ENCODE measurements at regions not wholly inside any gene's neighbourhood (a gene's known extent, or its start where the extent isn't known, plus 50 kb on each side); places are given as distances from the start of the nearest gene placed in this dataset.

DNA sequence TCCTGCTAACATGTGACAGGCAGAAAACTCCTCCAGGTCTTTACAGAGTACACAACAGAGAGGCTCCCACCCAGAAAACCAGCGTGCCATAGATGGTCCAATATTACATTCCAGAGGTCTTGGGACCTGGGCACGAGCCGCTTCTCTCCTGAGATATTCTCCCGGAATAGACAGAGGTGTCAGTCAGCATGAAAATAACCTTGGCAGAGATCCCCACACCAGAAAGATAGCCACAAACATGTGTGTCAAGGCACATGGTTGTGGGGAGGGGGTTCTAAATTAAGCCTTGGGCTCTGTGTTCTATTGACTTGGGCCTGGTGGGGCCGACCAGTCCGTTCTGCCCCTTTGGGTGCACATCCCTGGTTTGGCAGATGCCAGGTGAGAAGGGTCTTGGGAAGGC lies 78.4 kb downstream of the BOD1 start:
- Histone ChIP-seq H3K36me3 (ENCODE audit: insufficient read depth, low read length) (no peaks in the 10 kb centered on the region), H3K4me2 (ENCODE audit: low read length) (no peak overlapping the region), H3K4me3 (ENCODE audit: low read length) (no peak overlapping the region), H3K4me1 (ENCODE audit: control insufficient read depth, insufficient read depth, low read length) (peaks cover 28% of the 10 kb centered on the region), H3K9ac (ENCODE audit: low read depth, low read length) (no peak overlapping the region), H3K9me3 (replicated peaks; ENCODE audit: low read length) (no peaks in the 10 kb centered on the region), H3K27me3 (ENCODE audit: control insufficient read depth, insufficient read depth, low read length) (no peaks in the 10 kb centered on the region)

GRCh38 chr5:173537228-173537627 lies 79.2 kb downstream of the BOD1 start:
- H3K9me3 ChIP-seq (replicated peaks; ENCODE audit: low read length) = no peaks in the 10 kb centered on the region
- no peak overlapping the region for H3K4me3 ChIP-seq (ENCODE audit: low read length)

GRCh38 chr5:173535976-173536639 lies 80.3 kb downstream of the BOD1 start:
- H3K36me3 ChIP-seq (ENCODE audit: insufficient read depth, low read length) = no peaks in the 10 kb centered on the region
- peaks cover 28% of the 10 kb centered on the region for H3K4me1 ChIP-seq (ENCODE audit: control insufficient read depth, insufficient read depth, low read length)
- H3K4me2 ChIP-seq (ENCODE audit: low read length) = no peak overlapping the region
- no peaks in the 10 kb centered on the region for H3K9me3 ChIP-seq (replicated peaks; ENCODE audit: low read length)
- no peak overlapping the region for H3K9ac ChIP-seq (ENCODE audit: low read depth, low read length)
- H3K27me3 ChIP-seq (ENCODE audit: control insufficient read depth, insufficient read depth, low read length) = no peaks in the 10 kb centered on the region
- no peak overlapping the region for H3K4me3 ChIP-seq (ENCODE audit: low read length)

More at GRCh38 chr5:173537228-173537627, 79.2 kb downstream of the BOD1 start:
- H3K27me3 ChIP-seq (ENCODE audit: control insufficient read depth, insufficient read depth, low read length) = no peaks in the 10 kb centered on the region
- H3K4me2 ChIP-seq (ENCODE audit: low read length) = no peak overlapping the region
- peaks cover 28% of the 10 kb centered on the region for H3K4me1 ChIP-seq (ENCODE audit: control insufficient read depth, insufficient read depth, low read length)
- H3K36me3 ChIP-seq (ENCODE audit: insufficient read depth, low read length) = no peaks in the 10 kb centered on the region
- no peak overlapping the region for H3K9ac ChIP-seq (ENCODE audit: low read depth, low read length)

DNA sequence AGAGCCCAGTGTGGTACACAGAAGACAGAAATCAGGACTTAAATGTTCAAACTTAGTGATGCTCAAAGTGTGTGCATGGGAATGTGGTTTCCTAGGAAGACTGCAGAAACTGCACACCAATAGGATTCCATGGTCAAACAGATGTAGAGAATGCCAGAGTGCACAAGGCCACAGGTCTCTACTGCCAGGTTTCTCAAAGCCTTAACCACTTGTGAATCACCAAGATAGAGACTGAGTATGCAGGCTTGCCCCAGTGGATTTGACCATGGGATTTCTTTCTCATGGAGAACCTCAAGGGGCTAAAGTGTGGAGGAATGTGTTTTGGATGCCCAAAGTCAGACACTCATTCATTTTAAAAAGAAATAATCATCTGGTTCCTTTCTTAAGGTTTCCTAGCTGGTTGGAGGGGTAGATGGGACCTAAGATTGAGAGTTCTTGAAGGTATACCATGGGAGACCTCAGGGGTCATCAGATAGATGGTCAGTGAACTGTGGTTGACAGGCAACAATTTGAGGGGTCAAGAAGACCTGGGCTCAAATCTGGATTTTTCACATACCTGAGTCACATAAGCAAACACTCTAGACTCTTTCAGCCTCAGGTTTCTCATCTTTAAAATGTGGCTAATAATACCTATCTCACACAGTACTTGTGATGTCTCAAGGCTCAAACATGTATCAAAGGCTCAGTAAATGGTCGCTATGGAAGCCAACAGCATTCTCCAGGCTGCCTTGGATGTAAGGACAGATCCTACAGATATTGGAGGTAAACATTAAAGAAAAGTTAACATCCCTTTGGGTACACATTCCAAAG lies 81.1 kb downstream of the BOD1 start:
- Histone ChIP-seq H3K9ac (ENCODE audit: low read depth, low read length) (no peak overlapping the region), H3K4me1 (ENCODE audit: control insufficient read depth, insufficient read depth, low read length) (peaks cover 28% of the 10 kb centered on the region), H3K4me2 (ENCODE audit: low read length) (no peak overlapping the region)

GRCh38 chr5:173534664-173535063 lies 81.8 kb downstream of the BOD1 start:
- H3K4me2 ChIP-seq (ENCODE audit: low read length) = no peak overlapping the region
- no peak overlapping the region for H3K9ac ChIP-seq (ENCODE audit: low read depth, low read length)
- peaks cover 28% of the 10 kb centered on the region for H3K4me1 ChIP-seq (ENCODE audit: control insufficient read depth, insufficient read depth, low read length)
- H3K36me3 ChIP-seq (ENCODE audit: insufficient read depth, low read length) = no peaks in the 10 kb centered on the region
- no peaks in the 10 kb centered on the region for H3K27me3 ChIP-seq (ENCODE audit: control insufficient read depth, insufficient read depth, low read length)
- no peaks in the 10 kb centered on the region for H3K9me3 ChIP-seq (replicated peaks; ENCODE audit: low read length)
- H3K4me3 ChIP-seq (ENCODE audit: low read length) = no peak overlapping the region

More for the DNA sequence above, 81.1 kb downstream of the BOD1 start:
- Histone ChIP-seq H3K9me3 (replicated peaks; ENCODE audit: low read length) (no peaks in the 10 kb centered on the region), H3K27me3 (ENCODE audit: control insufficient read depth, insufficient read depth, low read length) (no peaks in the 10 kb centered on the region), H3K36me3 (ENCODE audit: insufficient read depth, low read length) (no peaks in the 10 kb centered on the region), H3K4me3 (ENCODE audit: low read length) (no peak overlapping the region)

- Histone ChIP-seq H3K4me2 (ENCODE audit: low read length) (no peak overlapping the region), H3K27me3 (ENCODE audit: control insufficient read depth, insufficient read depth, low read length) (no peaks in the 10 kb centered on the region), H3K36me3 (ENCODE audit: insufficient read depth, low read length) (no peaks in the 10 kb centered on the region), H3K9ac (ENCODE audit: low read depth, low read length) (no peak overlapping the region), H3K4me3 (ENCODE audit: low read length) (no peak overlapping the region), H3K9me3 (replicated peaks; ENCODE audit: low read length) (no peaks in the 10 kb centered on the region), H3K4me1 (ENCODE audit: control insufficient read depth, insufficient read depth, low read length) (peaks cover 28% of the 10 kb centered on the region)
These were observed 82.4 kb downstream of the BOD1 start for GRCh38 chr5:173534031-173534430.

GRCh38 chr5:173532689-173533250 lies 83.7 kb downstream of the BOD1 start:
- Histone ChIP-seq H3K36me3 (ENCODE audit: insufficient read depth, low read length) (no peaks in the 10 kb centered on the region), H3K4me2 (ENCODE audit: low read length) (no peak overlapping the region), H3K9ac (ENCODE audit: low read depth, low read length) (no peak overlapping the region)

DNA sequence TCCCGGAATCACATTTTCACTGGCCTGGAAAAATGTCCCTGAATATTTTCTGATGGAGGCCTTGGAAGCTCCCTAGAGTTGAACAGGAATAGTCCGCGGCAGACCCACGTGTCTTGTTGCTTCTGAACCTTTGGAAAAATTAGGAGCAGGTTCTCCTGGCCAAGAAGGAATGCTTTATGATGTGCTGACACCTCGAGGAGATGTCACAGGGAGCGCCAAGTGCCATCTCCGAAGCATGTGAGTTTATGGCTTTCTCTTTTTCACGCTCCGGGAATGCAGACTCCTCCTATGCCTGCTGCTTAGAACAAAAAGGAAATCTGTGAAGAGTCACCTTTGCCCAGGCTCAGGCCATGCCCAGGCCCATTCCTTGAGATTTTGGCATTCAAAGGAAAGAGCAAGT lies 84.6 kb downstream of the BOD1 start:
- Histone ChIP-seq H3K27me3 (ENCODE audit: control insufficient read depth, insufficient read depth, low read length) (no peaks in the 10 kb centered on the region), H3K4me3 (ENCODE audit: low read length) (no peak overlapping the region), H3K9ac (ENCODE audit: low read depth, low read length) (no peak overlapping the region), H3K4me1 (ENCODE audit: control insufficient read depth, insufficient read depth, low read length) (peaks cover 28% of the 10 kb centered on the region), H3K36me3 (ENCODE audit: insufficient read depth, low read length) (no peaks in the 10 kb centered on the region), H3K4me2 (ENCODE audit: low read length) (no peak overlapping the region), H3K9me3 (replicated peaks; ENCODE audit: low read length) (no peaks in the 10 kb centered on the region)

More at GRCh38 chr5:173532689-173533250, 83.7 kb downstream of the BOD1 start:
- no peak overlapping the region for H3K4me3 ChIP-seq (ENCODE audit: low read length)
- H3K9me3 ChIP-seq (replicated peaks; ENCODE audit: low read length) = no peaks in the 10 kb centered on the region
- no peaks in the 10 kb centered on the region for H3K27me3 ChIP-seq (ENCODE audit: control insufficient read depth, insufficient read depth, low read length)
- H3K4me1 ChIP-seq (ENCODE audit: control insufficient read depth, insufficient read depth, low read length) = peaks cover 28% of the 10 kb centered on the region

DNA sequence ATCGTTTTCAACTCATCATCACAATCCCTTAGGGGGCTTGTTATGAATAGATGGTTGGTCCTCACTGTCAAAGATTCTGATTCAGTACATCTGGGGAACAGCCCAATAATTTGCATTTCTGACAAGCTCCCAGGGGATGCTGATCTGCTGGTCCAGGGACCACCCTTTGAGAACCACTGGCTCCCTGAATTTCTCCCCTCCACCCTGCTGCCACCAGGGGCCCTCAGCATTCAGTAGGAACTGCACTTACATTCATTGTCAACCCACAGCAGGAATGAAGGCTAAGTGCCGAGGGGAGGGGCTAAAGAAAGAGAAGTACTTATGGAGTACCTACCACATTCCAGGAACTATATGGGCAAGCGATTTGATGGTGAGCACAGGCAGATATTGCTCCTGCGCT lies 85.9 kb downstream of the BOD1 start:
- no peaks in the 10 kb centered on the region for H3K9me3 ChIP-seq (replicated peaks; ENCODE audit: low read length)
- peaks cover 16% of the 10 kb centered on the region for H3K4me1 ChIP-seq (ENCODE audit: control insufficient read depth, insufficient read depth, low read length)
- no peak overlapping the region for H3K9ac ChIP-seq (ENCODE audit: low read depth, low read length)
- H3K4me3 ChIP-seq (ENCODE audit: low read length) = no peak overlapping the region
- H3K27me3 ChIP-seq (ENCODE audit: control insufficient read depth, insufficient read depth, low read length) = no peaks in the 10 kb centered on the region
- no peak overlapping the region for H3K4me2 ChIP-seq (ENCODE audit: low read length)
- no peaks in the 10 kb centered on the region for H3K36me3 ChIP-seq (ENCODE audit: insufficient read depth, low read length)

GRCh38 chr5:173529861-173530260 lies 86.6 kb downstream of the BOD1 start:
- H3K4me1 ChIP-seq (ENCODE audit: control insufficient read depth, insufficient read depth, low read length) = peaks cover 12% of the 10 kb centered on the region

GRCh38 chr5:173527671-173528070 lies 88.8 kb downstream of the BOD1 start:
- H3K9me3 ChIP-seq (replicated peaks; ENCODE audit: low read length) = no peaks in the 10 kb centered on the region
- H3K36me3 ChIP-seq (ENCODE audit: insufficient read depth, low read length) = no peaks in the 10 kb centered on the region
- no peak overlapping the region for H3K4me3 ChIP-seq (ENCODE audit: low read length)
- H3K27me3 ChIP-seq (ENCODE audit: control insufficient read depth, insufficient read depth, low read length) = no peaks in the 10 kb centered on the region
- no peaks in the 10 kb centered on the region for H3K4me1 ChIP-seq (ENCODE audit: control insufficient read depth, insufficient read depth, low read length)
- H3K9ac ChIP-seq (ENCODE audit: low read depth, low read length) = no peak overlapping the region
- no peak overlapping the region for H3K4me2 ChIP-seq (ENCODE audit: low read length)

More at GRCh38 chr5:173529861-173530260, 86.6 kb downstream of the BOD1 start:
- Histone ChIP-seq H3K4me2 (ENCODE audit: low read length) (no peak overlapping the region), H3K36me3 (ENCODE audit: insufficient read depth, low read length) (no peaks in the 10 kb centered on the region), H3K4me3 (ENCODE audit: low read length) (no peak overlapping the region), H3K27me3 (ENCODE audit: control insufficient read depth, insufficient read depth, low read length) (no peaks in the 10 kb centered on the region), H3K9me3 (replicated peaks; ENCODE audit: low read length) (no peaks in the 10 kb centered on the region), H3K9ac (ENCODE audit: low read depth, low read length) (no peak overlapping the region)

Data from skeletal muscle satellite cell (primary cell).